GM18505 (cell line): ENCODE measurements at regions not wholly inside any gene's neighbourhood (a gene's known extent, or its start where the extent isn't known, plus 50 kb on each side); places are given as distances from the start of the nearest gene placed in this dataset.

Experiments
- ATAC-seq: cut with Tn5 transposase; IDR thresholded peaks from one replicate; pipeline ENCODE4 v1.9.1; 2021; ENCODE audit not compliant: unreplicated experiment
- POLR2A ChIP-seq: IDR thresholded peaks from 4 replicates; pipeline ENCODE4 v1.6.1; 2011; ENCODE audit warnings: borderline replicate concordance; ENCODE audit not compliant: insufficient read depth, insufficient read length; ENCODE audit errors: extremely low read depth

- ATAC-seq: no peak
- no peak for TF ChIP-seq POLR2A
Observed at GRCh38 chr7:7114575-7115291, 67.6 kb upstream of the C1GALT1 start.

GRCh38 chr7:7117935-7118586 is 64.3 kb upstream of the C1GALT1 start:
- ATAC-seq: no peak
- no peak for TF ChIP-seq POLR2A

GRCh38 chr7:7118822-7119221 is 63.5 kb upstream of the C1GALT1 start:
- ATAC-seq: no peak
- no peak for TF ChIP-seq POLR2A

- no peak for TF ChIP-seq POLR2A
- no peak for ATAC-seq
Observed at GRCh38 chr7:7119729-7120128, 62.6 kb upstream of the C1GALT1 start.

DNA sequence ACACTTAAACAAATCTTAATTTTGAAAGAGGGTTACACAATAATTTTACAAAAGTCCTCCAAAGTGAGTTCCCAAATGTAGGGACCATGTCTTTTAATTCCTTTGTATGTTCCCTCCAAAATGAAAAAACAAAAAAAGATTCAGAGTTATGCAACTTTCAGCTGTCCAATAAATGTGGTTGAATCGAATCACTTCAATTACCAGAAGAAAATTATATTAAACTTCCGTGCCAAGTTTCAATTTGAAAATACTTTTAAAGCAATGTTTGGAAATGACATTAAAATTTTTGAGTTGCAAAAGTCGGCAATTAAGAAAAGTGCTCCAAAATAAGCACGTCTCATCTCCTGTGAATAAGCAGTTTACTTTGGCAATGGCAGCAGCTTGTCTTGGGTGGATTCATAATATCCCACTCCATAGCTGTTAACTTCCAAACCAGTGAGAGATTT is 60.3 kb upstream of the C1GALT1 start:
- ATAC-seq: no peak
- TF ChIP-seq POLR2A: no peak

DNA sequence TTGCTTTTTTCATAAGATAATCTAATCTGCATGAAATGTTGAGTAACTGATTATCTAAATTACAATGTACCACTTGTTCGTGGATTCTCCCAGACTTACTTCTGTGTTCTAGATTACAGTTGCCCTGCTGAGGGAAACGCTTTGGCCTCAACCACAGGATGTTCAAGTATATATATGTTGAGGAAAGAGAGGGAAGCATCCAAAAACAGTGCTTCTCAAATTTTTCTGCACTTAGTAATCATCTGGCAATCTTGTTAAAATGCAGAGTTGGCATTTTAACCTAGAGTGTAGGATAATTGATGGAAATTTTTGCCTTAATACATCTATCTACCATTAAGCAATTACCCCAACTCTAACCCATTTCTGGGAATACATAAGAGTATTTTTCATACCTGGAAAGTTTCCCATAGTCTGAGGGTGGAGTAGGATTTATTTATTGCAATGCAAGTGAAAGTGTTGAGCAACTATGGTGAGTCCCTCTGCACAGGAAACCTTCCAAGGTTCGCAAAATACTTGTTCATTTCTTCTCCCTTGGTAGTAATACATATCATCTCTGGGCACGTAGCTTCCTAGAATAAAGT is 59.6 kb upstream of the C1GALT1 start:
- no peak for TF ChIP-seq POLR2A
- ATAC-seq: no peak

- no peak for TF ChIP-seq POLR2A
- no peak for ATAC-seq
Observed at GRCh38 chr7:7125963-7126362, 56.4 kb upstream of the C1GALT1 start.

DNA sequence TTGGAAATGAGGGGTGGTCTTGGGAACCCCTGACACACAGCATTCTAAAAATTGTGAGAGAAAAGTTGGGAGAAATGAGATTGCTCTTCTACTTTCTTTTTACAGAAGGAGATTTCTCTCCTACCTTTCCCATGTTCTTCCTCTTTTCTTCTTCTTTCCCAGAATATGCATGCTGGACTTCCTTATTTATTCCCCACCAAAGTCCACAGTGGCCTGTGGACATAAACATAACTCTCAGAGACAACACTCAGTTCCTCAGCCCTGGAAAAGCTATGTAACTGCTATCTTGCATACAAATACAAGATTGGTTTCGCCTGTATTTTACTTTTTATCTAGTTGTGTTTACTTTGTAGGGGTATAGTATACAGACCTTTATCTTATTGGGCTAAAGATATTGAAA is 54.6 kb upstream of the C1GALT1 start:
- no peak for TF ChIP-seq POLR2A
- ATAC-seq: no peak

DNA sequence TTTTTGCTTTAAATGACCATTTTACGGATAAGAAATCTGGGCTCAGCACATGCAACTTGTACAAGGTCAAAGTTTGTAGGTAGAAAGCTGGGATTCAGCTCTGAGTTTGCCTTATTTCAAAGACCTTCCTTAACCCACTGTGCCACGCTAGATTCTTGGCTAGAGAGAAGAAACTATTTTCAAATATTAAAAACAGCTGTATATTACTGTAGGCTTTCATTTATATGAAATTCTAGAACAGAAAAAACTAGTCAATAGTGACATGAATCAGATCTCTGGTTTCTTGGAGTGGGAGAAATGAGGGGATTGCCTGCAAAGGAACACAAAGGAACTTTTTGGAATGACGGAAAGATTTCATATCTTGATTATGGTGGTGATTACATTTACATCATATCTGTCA is 53.0 kb upstream of the C1GALT1 start:
- no peak for ATAC-seq
- no peak for TF ChIP-seq POLR2A

GRCh38 chr7:7131273-7131672 is 51.1 kb upstream of the C1GALT1 start:
- ATAC-seq: no peak
- no peak for TF ChIP-seq POLR2A
